ENCODE measurements at regions not wholly inside any gene's neighbourhood (a gene's known extent, or its start where the extent isn't known, plus 50 kb on each side); places are given as distances from the start of the nearest gene placed in this dataset.

DNA sequence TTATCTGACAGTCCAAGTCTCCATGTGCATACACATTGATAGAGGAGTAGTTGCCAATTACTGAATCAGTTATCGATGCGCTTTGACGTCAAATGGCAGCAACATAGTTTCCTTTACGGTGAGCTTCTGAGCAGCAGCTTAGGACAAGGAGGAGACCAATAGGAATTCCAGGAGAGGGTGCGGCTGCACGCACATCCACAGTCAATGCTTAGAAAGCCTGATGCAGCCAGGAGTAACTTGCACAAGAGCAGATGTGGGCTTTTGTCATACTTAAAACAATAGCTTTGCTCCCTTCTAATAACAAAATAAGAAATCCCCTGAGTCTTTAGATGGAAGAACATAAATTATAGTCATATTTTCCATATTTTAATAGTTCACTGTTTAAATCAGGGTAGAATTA is 442.1 kb downstream of the BCKDHB start:
- no peak for TF ChIP-seq ZNF274 (IDR thresholded peaks at IDR 0.05; ENCODE audit: low read depth, low read length)
- TF ChIP-seq YY1 (IDR thresholded peaks at IDR 0.05; ENCODE audit: insufficient read depth, insufficient read length), result no peak

All from NT2/D1 (cell line).